Endothelial cell of hepatic sinusoid (primary cell): ENCODE measurements at regions not wholly inside any gene's neighbourhood (a gene's known extent, or its start where the extent isn't known, plus 50 kb on each side); places are given as distances from the start of the nearest gene placed in this dataset.

Source experiments
- in situ Hi-C: cut with HindIII; loops from 2 replicates; pipeline ENCODE4 v1.10.0; 2017; ENCODE audit warnings: low sequenced_read_pairs

- in situ Hi-C loops: loop anchor here (5.0 kb wide), 1 partner anchor 38 kb away; no protein-coding TSS in a partner anchor
These were observed 104.1 kb upstream of the PALS2 start for GRCh38 chr7:24469118-24469517.

- in situ Hi-C loops: no loop called here
These were observed 101.2 kb upstream of the PALS2 start for GRCh38 chr7:24472093-24472492.

GRCh38 chr7:24475166-24475961, 97.9 kb upstream of the PALS2 start:
- in situ Hi-C loops: no loop called here

GRCh38 chr7:24476227-24476626, 97.0 kb upstream of the PALS2 start:
- in situ Hi-C loops: no loop called here

- in situ Hi-C loops: no loop called here
These were observed 95.7 kb upstream of the PALS2 start for GRCh38 chr7:24477398-24478136.

- in situ Hi-C loops: no loop called here
These were observed 95.1 kb upstream of the PALS2 start for GRCh38 chr7:24478137-24478655.

- in situ Hi-C loops: no loop called here
These were observed 92.8 kb upstream of the PALS2 start for GRCh38 chr7:24480501-24480900.

GRCh38 chr7:24483804-24484203, 89.4 kb upstream of the PALS2 start:
- in situ Hi-C loops: no loop called here

- in situ Hi-C loops: no loop called here
These were observed 80.7 kb upstream of the PALS2 start for GRCh38 chr7:24492576-24492975.

- in situ Hi-C loops: no loop called here
These were observed 78.4 kb upstream of the PALS2 start for GRCh38 chr7:24494832-24495231.

- in situ Hi-C loops: no loop called here
These were observed 77.2 kb upstream of the PALS2 start for GRCh38 chr7:24496036-24496435.

- in situ Hi-C loops: no loop called here
These were observed 74.8 kb upstream of the PALS2 start for GRCh38 chr7:24498439-24498838.

- in situ Hi-C loops: no loop called here
These were observed 73.4 kb upstream of the PALS2 start for GRCh38 chr7:24499871-24500270.

GRCh38 chr7:24500599-24500998, 72.7 kb upstream of the PALS2 start:
- in situ Hi-C loops: no loop called here

GRCh38 chr7:24501009-24501408, 72.2 kb upstream of the PALS2 start:
- in situ Hi-C loops: no loop called here

GRCh38 chr7:24501443-24502134, 71.7 kb upstream of the PALS2 start:
- in situ Hi-C loops: no loop called here

GRCh38 chr7:24502135-24502488, 71.1 kb upstream of the PALS2 start:
- in situ Hi-C loops: no loop called here

GRCh38 chr7:24503506-24503905, 69.7 kb upstream of the PALS2 start:
- in situ Hi-C loops: no loop called here

GRCh38 chr7:24504040-24504439, 69.2 kb upstream of the PALS2 start:
- in situ Hi-C loops: no loop called here

- in situ Hi-C loops: loop anchor here (5.0 kb wide), 1 partner anchor 38 kb away; no protein-coding TSS in a partner anchor
These were observed 68.4 kb upstream of the PALS2 start for GRCh38 chr7:24504836-24505235.

GRCh38 chr7:24505968-24506367, 67.3 kb upstream of the PALS2 start:
- in situ Hi-C loops: loop anchor here (5.0 kb wide), 1 partner anchor 39 kb away; no protein-coding TSS in a partner anchor
